Heart left ventricle (tissue), 16 donors: ENCODE measurements at regions not wholly inside any gene's neighbourhood (a gene's known extent, or its start where the extent isn't known, plus 50 kb on each side); places are given as distances from the start of the nearest gene placed in this dataset.

Source experiments
- ATAC-seq, 4 donors: fragments of 200-7000 bp; cut with Tn5 transposase; one replicate each; pipeline ENCODE4 v1.9.1; 2020 to 2022; ENCODE audit warnings: moderate library complexity in 4 of 4, mild to moderate bottlenecking in 3 of 4, moderate number of reproducible peaks in 1 of 4
- DNase-seq, 5 donors: peaks; one replicate each; pipeline ENCODE4 v3.0.0-alpha.2; 2020
- H3K27ac ChIP-seq, 12 donors: fragments of 200-600 bp; sonication (generic) in 4 of 12; one replicate each; pipeline versions ENCODE4 v1.5.0 to v1.8.0; 2016 to 2022; ENCODE audit warnings: mild to moderate bottlenecking in 2 of 12
- H3K27me3 ChIP-seq, 9 donors: fragments of 200-600 bp; sonication (generic) in 2 of 9; one replicate each; pipeline versions ENCODE4 v1.5.1 to v1.8.0; 2016 to 2022; ENCODE audit warnings: mild to moderate bottlenecking in 3 of 9
- H3K36me3 ChIP-seq, 9 donors: fragments of 200-600 bp; sonication (generic) in 2 of 9; one replicate each; pipeline versions ENCODE4 v1.5.0 to v1.8.0; 2018 to 2022; ENCODE audit warnings: mild to moderate bottlenecking in 2 of 9
- H3K4me1 ChIP-seq, 12 donors: fragments of 200-600 bp; sonication (generic) in 4 of 12; one replicate each; pipeline versions ENCODE4 v1.5.0 to v1.8.0; 2016 to 2022; ENCODE audit warnings: mild to moderate bottlenecking in 3 of 12
- H3K4me3 ChIP-seq, 12 donors: fragments of 200-600 bp; sonication (generic) in 4 of 12; one replicate each; pipeline versions ENCODE4 v1.5.0 to v1.8.0; 2017 to 2022; ENCODE audit warnings: mild to moderate bottlenecking in 9 of 12, moderate library complexity in 4 of 12
- H3K9me3 ChIP-seq, 12 donors: fragments of 200-600 bp; sonication (generic) in 4 of 12; one replicate each; pipeline versions ENCODE4 v1.5.0 to v1.8.0; 2016 to 2022; ENCODE audit warnings: mild to moderate bottlenecking in 1 of 12
- POLR2A ChIP-seq, 2 donors: fragments of 450-650 bp; IDR thresholded peaks; one replicate each; pipeline ENCODE4 v1.6.1; 2017; ENCODE audit warnings: antibody characterized with exemption in 2 of 2, mild to moderate bottlenecking in 2 of 2, moderate library complexity in 2 of 2
- WGBS, 4 donors: extraction: QIAGEN DNeasy Blood & Tissue Kit in 2 of 4; methylation state at CpG; one replicate each; pipeline versions ENCODE4 v1.1.5 to v1.1.7; 2013 to 2018; 5-methylcytosine and 5-hydroxymethylcytosine counted together
- intact Hi-C, 10 donors: fragments of 100-400 bp; cut with DNase I; formaldehyde crosslinking; loops; one replicate each; pipeline versions ENCODE4 v1.11.1 to v1.14.2; 2022
- TF ChIP-seq, protein P1 (sequence below), 12 donors: fragments of 200-600 bp; sonication (generic) in 4 of 12; IDR thresholded peaks; one replicate each; pipeline versions ENCODE4 v1.5.0 to v1.8.0; 2018 to 2022; ENCODE audit warnings: antibody characterized with exemption in 12 of 12, mild to moderate bottlenecking in 5 of 12
- donor health status: ischemic (EF 13 %, LVEDD 7.1; RV severe dilation, severe dysfunction).
- donor health status: healthy with polysubstance abuse.
- donor health status: DM: no; HTN: yes; CAD: no.
- donor health status: DM: no; HTN: no; CAD: no.
- donor health status: ischemic (EF 25% LVEDD 6.9; RV normal size, moderate dysfunction).
- donor health status: ischemic (EF 25% LVEDD 5.7; RV mildly dilated, moderate dysfunction).
- donor health status: healthy.
- donor health status: DM: yes; HTN: yes; CAD: no.
- donor health status: ischemic (EF 35%, LVEDD 5.7; RV mildly dilated, moderate dysfunction).
- donor health status: nonischemic (EF 11% LVEDD 7.7; RV severe dilation, severe dysfunction).
- donor health status: DM: yes; HTN: yes; CAD: no.
- donor health status: PGD.
- donor health status: ischemic (EF 29% LVEDD 5.4; RV normal size, mild dysfunction).
- donor health status: nonischemic (EF 23%, LVEDD 6.1; RV moderate dilation, normal function).

DNA sequence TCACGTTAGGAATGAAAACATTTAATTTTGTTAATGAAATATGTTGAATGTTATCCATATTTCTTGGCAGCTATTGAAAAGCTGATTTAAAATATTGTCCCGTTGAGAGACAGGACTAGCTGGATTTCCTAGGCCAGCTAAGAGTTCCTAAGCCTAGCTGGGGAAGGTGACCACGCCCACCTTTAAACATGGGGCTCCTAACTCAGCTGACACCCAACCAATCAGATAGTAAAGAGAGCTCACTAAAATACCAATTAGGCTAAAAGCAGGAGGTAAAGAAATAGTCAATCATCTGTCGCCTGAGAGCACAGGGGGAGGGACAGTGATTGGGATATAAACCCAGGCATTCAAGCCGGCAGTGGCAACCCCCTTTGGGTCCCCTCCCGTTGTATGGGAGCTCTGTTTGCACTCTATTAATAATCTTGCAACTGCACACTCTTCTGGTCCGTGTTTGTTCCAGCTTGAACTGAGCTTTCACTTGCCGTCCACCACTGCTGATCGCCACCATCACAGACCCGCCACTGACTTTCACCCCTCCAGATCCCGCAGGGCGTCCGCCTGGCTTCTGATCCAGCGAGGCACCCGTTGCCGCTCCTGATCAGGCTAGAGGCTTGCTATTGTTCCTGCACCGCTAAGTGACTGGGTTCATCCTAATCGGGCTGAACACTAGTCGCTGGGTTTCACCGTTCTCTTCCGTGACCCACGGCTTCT, 308.9 kb downstream of the GLUD2 start:
- intact Hi-C loops, result no loop called here
- Histone ChIP-seq H3K9me3 (peaks cover 0 to 4% (median 0%) of the 10 kb centered on the region in 12 donors), H3K36me3 (no peaks in the 10 kb centered on the region), H3K4me1 (no peaks in the 10 kb centered on the region), H3K4me3 (no peak overlapping the region), H3K27me3 (no peaks in the 10 kb centered on the region), H3K27ac (no peak overlapping the region)
- TF ChIP-seq, protein P1, sequence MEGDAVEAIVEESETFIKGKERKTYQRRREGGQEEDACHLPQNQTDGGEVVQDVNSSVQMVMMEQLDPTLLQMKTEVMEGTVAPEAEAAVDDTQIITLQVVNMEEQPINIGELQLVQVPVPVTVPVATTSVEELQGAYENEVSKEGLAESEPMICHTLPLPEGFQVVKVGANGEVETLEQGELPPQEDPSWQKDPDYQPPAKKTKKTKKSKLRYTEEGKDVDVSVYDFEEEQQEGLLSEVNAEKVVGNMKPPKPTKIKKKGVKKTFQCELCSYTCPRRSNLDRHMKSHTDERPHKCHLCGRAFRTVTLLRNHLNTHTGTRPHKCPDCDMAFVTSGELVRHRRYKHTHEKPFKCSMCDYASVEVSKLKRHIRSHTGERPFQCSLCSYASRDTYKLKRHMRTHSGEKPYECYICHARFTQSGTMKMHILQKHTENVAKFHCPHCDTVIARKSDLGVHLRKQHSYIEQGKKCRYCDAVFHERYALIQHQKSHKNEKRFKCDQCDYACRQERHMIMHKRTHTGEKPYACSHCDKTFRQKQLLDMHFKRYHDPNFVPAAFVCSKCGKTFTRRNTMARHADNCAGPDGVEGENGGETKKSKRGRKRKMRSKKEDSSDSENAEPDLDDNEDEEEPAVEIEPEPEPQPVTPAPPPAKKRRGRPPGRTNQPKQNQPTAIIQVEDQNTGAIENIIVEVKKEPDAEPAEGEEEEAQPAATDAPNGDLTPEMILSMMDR (IDR thresholded peaks at IDR 0.05), result no peak
- TF ChIP-seq POLR2A (IDR thresholded peaks at IDR 0.05), result no peak
- DNase-seq, result no peak
- WGBS, 4 donors, result 73 to 92% (median 85%) methylated on average over 21 to 22 of the region's 22 CpGs
- ATAC-seq, result no peak

GRCh38 chrX:121356850-121357171, 309.4 kb downstream of the GLUD2 start:
- Histone ChIP-seq H3K36me3 (no peaks in the 10 kb centered on the region), H3K9me3 (no peaks in the 10 kb centered on the region), H3K27ac (no peak overlapping the region), H3K4me3 (no peak overlapping the region), H3K4me1 (no peaks in the 10 kb centered on the region), H3K27me3 (no peaks in the 10 kb centered on the region)
- WGBS, 4 donors, result 77 to 96% (median 85%) methylated on average over 6 of the region's 6 CpGs
- intact Hi-C loops, result no loop called here
- TF ChIP-seq POLR2A (IDR thresholded peaks at IDR 0.05), result no peak
- TF ChIP-seq, protein P1 (IDR thresholded peaks at IDR 0.05), result no peak
- DNase-seq (no peak), ATAC-seq (no peak)

- WGBS, 4 donors, result 78 to 97% (median 95%) methylated on average over 1 of the region's 1 CpG
- H3K9me3 ChIP-seq, result no peaks in the 10 kb centered on the region
- intact Hi-C loops, result no loop called here
- no peak overlapping the region for H3K27ac ChIP-seq
- no peaks in the 10 kb centered on the region for H3K27me3 ChIP-seq
- TF ChIP-seq POLR2A (IDR thresholded peaks at IDR 0.05), result no peak
- TF ChIP-seq, protein P1 (IDR thresholded peaks at IDR 0.05), result no peak
- ATAC-seq, result no peak
- DNase-seq, result no peak
- H3K4me1 ChIP-seq, result no peaks in the 10 kb centered on the region
- H3K4me3 ChIP-seq, result no peak overlapping the region
- no peaks in the 10 kb centered on the region for H3K36me3 ChIP-seq
These were observed 312.9 kb downstream of the GLUD2 start for GRCh38 chrX:121360280-121360679.

DNA sequence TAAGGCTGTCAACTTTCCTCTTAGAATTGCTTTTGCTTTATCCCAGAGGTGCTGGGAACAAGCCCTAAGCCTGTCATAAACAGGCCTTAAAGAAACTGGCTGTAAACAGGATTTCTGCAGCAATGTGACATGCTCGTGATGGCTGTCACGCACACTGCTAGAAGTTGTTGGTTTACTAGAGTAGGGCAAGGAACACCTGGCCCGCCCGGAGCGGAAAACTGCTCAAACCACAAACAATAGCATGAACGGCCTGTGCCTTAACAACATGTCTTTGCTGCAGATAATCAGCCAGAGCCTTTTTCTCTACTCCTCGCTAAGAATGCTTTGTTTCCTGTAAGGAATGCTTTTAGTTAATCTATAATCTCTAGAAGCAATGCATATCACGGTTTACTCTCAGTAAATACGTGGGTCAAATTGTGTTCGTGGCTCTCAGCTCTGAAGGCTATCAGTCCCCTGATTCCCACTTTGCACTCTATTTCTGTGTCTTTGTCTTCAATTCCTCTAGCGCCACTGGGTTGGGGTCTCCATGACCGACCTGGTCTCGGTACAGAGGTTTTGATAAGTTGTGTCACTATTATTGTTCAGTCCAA, 318.3 kb downstream of the GLUD2 start:
- no peak overlapping the region for H3K27ac ChIP-seq
- ATAC-seq (no peak), DNase-seq (no peak)
- intact Hi-C loops, result no loop called here
- no peaks in the 10 kb centered on the region for H3K36me3 ChIP-seq
- H3K27me3 ChIP-seq, result no peaks in the 10 kb centered on the region
- 54 to 75% (median 61%) methylated on average over 13 of the region's 13 CpGs for WGBS, 4 donors
- H3K4me1 ChIP-seq, result no peaks in the 10 kb centered on the region
- H3K9me3 ChIP-seq, result peaks cover 0 to 6% (median 0%) of the 10 kb centered on the region in 12 donors
- H3K4me3 ChIP-seq, result no peak overlapping the region
- TF ChIP-seq, protein P1 (IDR thresholded peaks at IDR 0.05), result no peak
- no peak for TF ChIP-seq POLR2A (IDR thresholded peaks at IDR 0.05)
